Activated T-cell treated with anti-CD3 and anti-CD28 coated beads, Interleukin-2, amount 50 U/mL, for 24 hours (primary cell): ENCODE measurements at regions not wholly inside any gene's neighbourhood (a gene's known extent, or its start where the extent isn't known, plus 50 kb on each side); places are given as distances from the start of the nearest gene placed in this dataset.

ENCODE experiments used
- DNase-seq: peaks from one replicate; pipeline ENCODE4 v3.0.0-alpha.2; 2020
- H3K27ac Mint-ChIP-seq: 2 replicates; pipeline ENCODE4 v1.8.0; 2020; ENCODE audit warnings: mild to moderate bottlenecking, mixed read lengths
- H3K27me3 Mint-ChIP-seq: 2 replicates; pipeline ENCODE4 v1.8.0; 2020; ENCODE audit warnings: mixed read lengths
- H3K36me3 Mint-ChIP-seq: 2 replicates; pipeline ENCODE4 v1.8.0; 2020; ENCODE audit warnings: low read depth, mixed read lengths
- H3K4me1 Mint-ChIP-seq: 2 replicates; pipeline ENCODE4 v1.8.0; 2020; ENCODE audit warnings: low read depth, mixed read lengths
- H3K4me3 Mint-ChIP-seq: 2 replicates; pipeline ENCODE4 v1.8.0; 2020; ENCODE audit warnings: mild to moderate bottlenecking, moderate library complexity, mixed read lengths
- H3K9me3 Mint-ChIP-seq: 2 replicates; pipeline ENCODE4 v1.8.0; 2020; ENCODE audit warnings: mixed read lengths

GRCh38 chr3:59288951-59289350, 239.1 kb upstream of the CFAP20DC start:
- Mint-ChIP-seq H3K36me3 (peaks cover 2% of the 10 kb centered on the region), H3K9me3 (peaks cover 12% of the 10 kb centered on the region), H3K4me1 (peaks cover 35% of the 10 kb centered on the region), H3K27me3 (no peaks in the 10 kb centered on the region), H3K4me3 (no peak overlapping the region), H3K27ac (no peak overlapping the region)
- DNase-seq = no peak

- Mint-ChIP-seq H3K27ac (peak overlapping the region; percentile 92), H3K4me3 (peak overlapping the region; percentile 45), H3K9me3 (no peaks in the 10 kb centered on the region), H3K36me3 (no peaks in the 10 kb centered on the region), H3K4me1 (peaks cover 35% of the 10 kb centered on the region), H3K27me3 (peaks cover 4% of the 10 kb centered on the region)
- DNase-seq = peak; percentile 45
These were observed 237.1 kb upstream of the CFAP20DC start for GRCh38 chr3:59286791-59287531.

- Mint-ChIP-seq H3K9me3 (no peaks in the 10 kb centered on the region), H3K27me3 (peaks cover 4% of the 10 kb centered on the region), H3K27ac (no peak overlapping the region), H3K4me1 (peaks cover 27% of the 10 kb centered on the region), H3K36me3 (no peaks in the 10 kb centered on the region), H3K4me3 (no peak overlapping the region)
- no peak for DNase-seq
These were observed 235.7 kb upstream of the CFAP20DC start for GRCh38 chr3:59285560-59285959.

GRCh38 chr3:59284926-59285325, 235.1 kb upstream of the CFAP20DC start:
- H3K9me3 Mint-ChIP-seq = no peaks in the 10 kb centered on the region
- no peak overlapping the region for H3K4me3 Mint-ChIP-seq
- peaks cover 21% of the 10 kb centered on the region for H3K4me1 Mint-ChIP-seq

GRCh38 chr3:59280113-59280512, 230.3 kb upstream of the CFAP20DC start:
- peaks cover 4% of the 10 kb centered on the region for H3K27me3 Mint-ChIP-seq
- H3K4me1 Mint-ChIP-seq = no peaks in the 10 kb centered on the region
- H3K36me3 Mint-ChIP-seq = no peaks in the 10 kb centered on the region
- no peaks in the 10 kb centered on the region for H3K9me3 Mint-ChIP-seq
- H3K4me3 Mint-ChIP-seq = no peak overlapping the region
- DNase-seq = no peak
- no peak overlapping the region for H3K27ac Mint-ChIP-seq

More at GRCh38 chr3:59284926-59285325, 235.1 kb upstream of the CFAP20DC start:
- peaks cover 4% of the 10 kb centered on the region for H3K27me3 Mint-ChIP-seq
- DNase-seq = no peak
- no peak overlapping the region for H3K27ac Mint-ChIP-seq
- no peaks in the 10 kb centered on the region for H3K36me3 Mint-ChIP-seq

GRCh38 chr3:59277816-59278215, 228.0 kb upstream of the CFAP20DC start:
- H3K9me3 Mint-ChIP-seq = no peaks in the 10 kb centered on the region
- no peak overlapping the region for H3K4me3 Mint-ChIP-seq
- no peaks in the 10 kb centered on the region for H3K36me3 Mint-ChIP-seq
- H3K27me3 Mint-ChIP-seq = peaks cover 3% of the 10 kb centered on the region
- H3K27ac Mint-ChIP-seq = no peak overlapping the region
- DNase-seq = no peak
- H3K4me1 Mint-ChIP-seq = no peaks in the 10 kb centered on the region

GRCh38 chr3:59277201-59277600, 227.4 kb upstream of the CFAP20DC start:
- no peak overlapping the region for H3K27ac Mint-ChIP-seq
- no peak overlapping the region for H3K4me3 Mint-ChIP-seq
- no peak for DNase-seq
- no peaks in the 10 kb centered on the region for H3K9me3 Mint-ChIP-seq
- H3K4me1 Mint-ChIP-seq = no peaks in the 10 kb centered on the region
- H3K27me3 Mint-ChIP-seq = no peaks in the 10 kb centered on the region
- H3K36me3 Mint-ChIP-seq = no peaks in the 10 kb centered on the region

GRCh38 chr3:59273976-59274375, 224.2 kb upstream of the CFAP20DC start:
- Mint-ChIP-seq H3K4me3 (no peak overlapping the region), H3K27ac (no peak overlapping the region), H3K4me1 (no peaks in the 10 kb centered on the region), H3K27me3 (no peaks in the 10 kb centered on the region), H3K9me3 (no peaks in the 10 kb centered on the region), H3K36me3 (no peaks in the 10 kb centered on the region)
- DNase-seq = no peak

- H3K36me3 Mint-ChIP-seq = no peaks in the 10 kb centered on the region
- H3K9me3 Mint-ChIP-seq = no peaks in the 10 kb centered on the region
- no peaks in the 10 kb centered on the region for H3K4me1 Mint-ChIP-seq
- H3K4me3 Mint-ChIP-seq = no peak overlapping the region
- DNase-seq = no peak
- no peak overlapping the region for H3K27ac Mint-ChIP-seq
- no peaks in the 10 kb centered on the region for H3K27me3 Mint-ChIP-seq
These were observed 222.1 kb upstream of the CFAP20DC start for GRCh38 chr3:59271971-59272370.

GRCh38 chr3:59270921-59271320, 221.1 kb upstream of the CFAP20DC start:
- DNase-seq = no peak
- no peaks in the 10 kb centered on the region for H3K9me3 Mint-ChIP-seq
- no peak overlapping the region for H3K4me3 Mint-ChIP-seq
- H3K27me3 Mint-ChIP-seq = no peaks in the 10 kb centered on the region
- no peak overlapping the region for H3K27ac Mint-ChIP-seq
- peaks cover 5% of the 10 kb centered on the region for H3K4me1 Mint-ChIP-seq
- no peaks in the 10 kb centered on the region for H3K36me3 Mint-ChIP-seq

GRCh38 chr3:59270209-59270608, 220.4 kb upstream of the CFAP20DC start:
- H3K4me1 Mint-ChIP-seq = peaks cover 8% of the 10 kb centered on the region
- no peaks in the 10 kb centered on the region for H3K9me3 Mint-ChIP-seq
- no peak overlapping the region for H3K27ac Mint-ChIP-seq
- H3K36me3 Mint-ChIP-seq = no peaks in the 10 kb centered on the region
- no peaks in the 10 kb centered on the region for H3K27me3 Mint-ChIP-seq
- no peak overlapping the region for H3K4me3 Mint-ChIP-seq
- no peak for DNase-seq

- Mint-ChIP-seq H3K4me1 (peaks cover 8% of the 10 kb centered on the region), H3K4me3 (no peak overlapping the region), H3K36me3 (no peaks in the 10 kb centered on the region), H3K27me3 (no peaks in the 10 kb centered on the region), H3K9me3 (peaks cover 14% of the 10 kb centered on the region), H3K27ac (no peak overlapping the region)
- no peak for DNase-seq
These were observed 218.3 kb upstream of the CFAP20DC start for GRCh38 chr3:59268170-59268569.

GRCh38 chr3:59267021-59267420, 217.2 kb upstream of the CFAP20DC start:
- Mint-ChIP-seq H3K27me3 (no peaks in the 10 kb centered on the region), H3K9me3 (peaks cover 14% of the 10 kb centered on the region), H3K4me3 (no peak overlapping the region), H3K27ac (no peak overlapping the region), H3K4me1 (peaks cover 8% of the 10 kb centered on the region), H3K36me3 (no peaks in the 10 kb centered on the region)
- no peak for DNase-seq

GRCh38 chr3:59266551-59266950, 216.7 kb upstream of the CFAP20DC start:
- DNase-seq = no peak
- no peaks in the 10 kb centered on the region for H3K27me3 Mint-ChIP-seq
- peaks cover 8% of the 10 kb centered on the region for H3K4me1 Mint-ChIP-seq
- no peak overlapping the region for H3K4me3 Mint-ChIP-seq
- peaks cover 14% of the 10 kb centered on the region for H3K9me3 Mint-ChIP-seq
- no peaks in the 10 kb centered on the region for H3K36me3 Mint-ChIP-seq
- no peak overlapping the region for H3K27ac Mint-ChIP-seq

GRCh38 chr3:59265566-59265965, 215.7 kb upstream of the CFAP20DC start:
- Mint-ChIP-seq H3K4me3 (no peak overlapping the region), H3K36me3 (no peaks in the 10 kb centered on the region), H3K9me3 (peaks cover 14% of the 10 kb centered on the region), H3K4me1 (peaks cover 8% of the 10 kb centered on the region), H3K27ac (no peak overlapping the region), H3K27me3 (no peaks in the 10 kb centered on the region)
- DNase-seq = no peak

- no peaks in the 10 kb centered on the region for H3K36me3 Mint-ChIP-seq
- H3K27me3 Mint-ChIP-seq = no peaks in the 10 kb centered on the region
- H3K4me1 Mint-ChIP-seq = peaks cover 8% of the 10 kb centered on the region
- no peak overlapping the region for H3K4me3 Mint-ChIP-seq
- no peak overlapping the region for H3K27ac Mint-ChIP-seq
- no peak for DNase-seq
- peaks cover 14% of the 10 kb centered on the region for H3K9me3 Mint-ChIP-seq
These were observed 214.5 kb upstream of the CFAP20DC start for GRCh38 chr3:59264366-59264765.
